Right atrium auricular region (tissue), 2 donors: ENCODE measurements at regions not wholly inside any gene's neighbourhood (a gene's known extent, or its start where the extent isn't known, plus 50 kb on each side); places are given as distances from the start of the nearest gene placed in this dataset.
"Not testable (repeated sequence)": the region's sequence is repeated elsewhere in the genome, so short reads cannot be mapped to it uniquely, and the experiment has no call there.

Source experiments
- DNase-seq: peaks from one replicate; pipeline ENCODE4 v3.0.0-alpha.2; 2019; ENCODE audit warnings: low spot score
- H3K27ac ChIP-seq, 2 donors: fragments of 200-600 bp; sonication (generic); 1 replicate in 1 of 2; 2 replicates in 1 of 2; pipeline ENCODE4 v1.5.1; 2016 to 2019
- H3K27me3 ChIP-seq, 2 donors: fragments of 200-600 bp; sonication (generic); one replicate each; pipeline versions ENCODE4 v1.5.1 to v1.6.0; 2017 to 2019
- H3K36me3 ChIP-seq: fragments of 200-600 bp; sonication (generic); one replicate; pipeline ENCODE4 v1.5.1; 2016
- H3K4me1 ChIP-seq, 2 donors: fragments of 200-600 bp; sonication (generic); one replicate each; pipeline versions ENCODE4 v1.5.1 to v1.6.0; 2017 to 2019
- H3K4me3 ChIP-seq, 2 donors: fragments of 200-600 bp; sonication (generic); 1 replicate in 1 of 2; 2 replicates in 1 of 2; pipeline ENCODE4 v1.5.1; 2017 to 2019; ENCODE audit warnings: mild to moderate bottlenecking in 1 of 2, moderate library complexity in 1 of 2
- H3K9me3 ChIP-seq, 2 donors: fragments of 200-600 bp; sonication (generic); one replicate each; pipeline ENCODE4 v1.5.1; 2019
- TF ChIP-seq, protein P1 (sequence below), 2 donors: fragments of 200-600 bp; sonication (generic); IDR thresholded peaks; one replicate each; pipeline ENCODE4 v1.5.1; 2019; ENCODE audit warnings: antibody characterized with exemption in 2 of 2

DNA sequence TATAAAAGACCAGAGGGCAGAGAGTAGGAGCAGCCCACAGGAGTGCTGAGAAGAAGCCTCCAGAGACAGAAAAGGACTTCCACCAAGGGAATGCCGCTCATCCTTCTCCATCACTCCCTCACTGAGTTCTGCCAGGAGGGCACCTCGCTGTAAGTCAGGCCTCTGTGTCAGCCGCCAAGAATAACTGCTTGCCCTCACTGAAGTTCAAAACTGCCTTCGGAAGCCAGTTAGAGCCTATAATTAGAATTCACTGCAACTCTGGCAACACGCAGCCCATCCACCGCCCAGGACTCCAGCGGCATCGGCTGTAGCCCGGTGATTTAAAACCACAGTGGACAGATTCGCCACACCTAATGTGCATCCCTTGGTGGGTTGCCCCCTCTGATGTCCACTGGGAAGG, 281.8 kb upstream of the ZNF507 start:
- H3K9me3 ChIP-seq: no peaks in the 10 kb centered on the region
- no peak overlapping the region for H3K4me3 ChIP-seq
- no peaks in the 10 kb centered on the region for H3K4me1 ChIP-seq
- H3K27ac ChIP-seq: no peak overlapping the region
- no peaks in the 10 kb centered on the region for H3K36me3 ChIP-seq
- no peak for DNase-seq
- H3K27me3 ChIP-seq: no peaks in the 10 kb centered on the region
- TF ChIP-seq, protein P1, sequence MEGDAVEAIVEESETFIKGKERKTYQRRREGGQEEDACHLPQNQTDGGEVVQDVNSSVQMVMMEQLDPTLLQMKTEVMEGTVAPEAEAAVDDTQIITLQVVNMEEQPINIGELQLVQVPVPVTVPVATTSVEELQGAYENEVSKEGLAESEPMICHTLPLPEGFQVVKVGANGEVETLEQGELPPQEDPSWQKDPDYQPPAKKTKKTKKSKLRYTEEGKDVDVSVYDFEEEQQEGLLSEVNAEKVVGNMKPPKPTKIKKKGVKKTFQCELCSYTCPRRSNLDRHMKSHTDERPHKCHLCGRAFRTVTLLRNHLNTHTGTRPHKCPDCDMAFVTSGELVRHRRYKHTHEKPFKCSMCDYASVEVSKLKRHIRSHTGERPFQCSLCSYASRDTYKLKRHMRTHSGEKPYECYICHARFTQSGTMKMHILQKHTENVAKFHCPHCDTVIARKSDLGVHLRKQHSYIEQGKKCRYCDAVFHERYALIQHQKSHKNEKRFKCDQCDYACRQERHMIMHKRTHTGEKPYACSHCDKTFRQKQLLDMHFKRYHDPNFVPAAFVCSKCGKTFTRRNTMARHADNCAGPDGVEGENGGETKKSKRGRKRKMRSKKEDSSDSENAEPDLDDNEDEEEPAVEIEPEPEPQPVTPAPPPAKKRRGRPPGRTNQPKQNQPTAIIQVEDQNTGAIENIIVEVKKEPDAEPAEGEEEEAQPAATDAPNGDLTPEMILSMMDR (IDR thresholded peaks at IDR 0.05): no peak

DNA sequence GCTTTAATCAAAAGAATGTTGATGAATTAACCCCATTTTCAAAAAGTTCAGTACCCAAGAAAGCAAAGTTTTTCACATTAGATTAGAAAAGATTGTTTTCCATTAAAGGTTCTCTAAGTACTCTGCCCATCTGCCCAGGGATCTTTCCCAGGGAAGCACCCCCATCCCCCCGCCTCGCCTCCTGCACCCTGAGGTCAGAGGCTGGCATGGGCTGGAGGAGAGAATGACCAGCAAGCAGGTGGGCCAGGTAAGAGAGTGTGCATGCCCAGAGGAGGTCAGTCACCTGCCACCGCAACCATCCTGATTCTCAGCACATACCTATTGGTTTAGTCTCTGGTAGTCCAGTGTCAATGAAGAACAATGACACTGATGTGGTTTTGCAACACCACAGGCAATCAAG, 279.4 kb upstream of the ZNF507 start:
- TF ChIP-seq, protein P1 (IDR thresholded peaks at IDR 0.05): no peak
- H3K36me3 ChIP-seq: no peaks in the 10 kb centered on the region
- no peaks in the 10 kb centered on the region for H3K9me3 ChIP-seq

DNA sequence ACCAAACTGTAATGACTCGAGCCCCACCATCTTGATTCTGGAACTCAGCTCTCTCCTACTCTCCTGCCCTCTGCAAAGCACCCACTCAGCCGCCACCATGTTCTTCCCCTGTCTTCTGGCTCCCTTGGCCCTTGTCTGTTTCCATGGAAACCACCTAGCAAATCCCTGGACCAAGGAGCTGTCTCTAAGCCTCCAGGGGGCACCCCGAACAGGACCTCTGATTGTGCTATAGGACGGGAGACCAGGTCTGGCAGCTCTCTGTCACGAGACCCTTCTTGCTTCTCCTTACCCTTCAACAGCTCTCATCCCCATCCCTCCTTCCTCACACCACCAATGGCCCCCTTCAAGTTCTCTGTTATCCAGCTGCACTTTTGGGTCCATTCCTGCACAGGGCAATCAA, 277.7 kb upstream of the ZNF507 start:
- DNase-seq: no peak
- Histone ChIP-seq H3K27ac (no peak overlapping the region), H3K27me3 (no peaks in the 10 kb centered on the region), H3K9me3 (no peaks in the 10 kb centered on the region), H3K4me1 (no peaks in the 10 kb centered on the region), H3K36me3 (no peaks in the 10 kb centered on the region), H3K4me3 (no peak overlapping the region)
- TF ChIP-seq, protein P1 (IDR thresholded peaks at IDR 0.05): no peak

More for the DNA sequence above, 279.4 kb upstream of the ZNF507 start:
- H3K27me3 ChIP-seq: no peaks in the 10 kb centered on the region
- DNase-seq: no peak
- no peak overlapping the region for H3K4me3 ChIP-seq
- no peak overlapping the region for H3K27ac ChIP-seq
- no peaks in the 10 kb centered on the region for H3K4me1 ChIP-seq

DNA sequence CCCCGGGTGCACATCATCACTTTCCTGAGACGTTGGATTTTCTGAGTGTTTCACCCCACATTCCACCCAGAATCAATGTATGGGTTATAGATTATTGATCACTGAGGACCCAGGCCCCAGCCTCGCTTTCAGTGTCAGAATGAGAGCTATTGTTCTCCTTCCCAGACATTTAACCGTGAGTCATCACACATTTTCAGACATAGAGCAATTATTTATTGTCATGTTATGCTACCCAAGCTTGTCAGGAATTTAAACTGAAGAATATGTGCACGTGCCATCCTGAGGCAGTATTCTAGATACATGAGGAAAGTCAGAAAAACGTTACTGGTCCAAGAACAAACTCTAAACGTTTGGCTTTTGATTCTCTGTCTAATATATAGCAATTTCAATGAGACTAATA, 276.6 kb upstream of the ZNF507 start:
- TF ChIP-seq, protein P1 (IDR thresholded peaks at IDR 0.05): no peak

DNA sequence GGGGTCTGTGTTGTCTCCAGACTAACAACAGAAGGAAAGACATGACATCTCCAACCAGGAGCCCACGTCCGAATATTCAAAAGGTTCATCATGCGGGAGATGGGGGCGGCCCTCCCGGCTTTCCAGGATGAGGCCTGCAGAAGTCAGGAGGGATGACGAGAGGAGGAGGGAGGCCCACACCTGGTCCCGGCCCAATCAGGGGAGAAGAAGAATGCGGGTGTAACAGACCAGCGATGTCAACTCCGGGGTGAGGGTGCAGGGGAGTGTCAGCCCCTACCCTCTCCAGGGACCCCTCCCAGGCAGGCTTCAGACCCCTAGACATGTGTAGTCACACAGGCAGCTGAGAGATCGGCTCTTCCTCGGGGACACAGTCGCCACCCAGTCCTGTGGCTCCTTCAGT, 275.3 kb upstream of the ZNF507 start:
- Histone ChIP-seq H3K27me3 (no peaks in the 10 kb centered on the region), H3K27ac (no peak overlapping the region), H3K4me1 (no peaks in the 10 kb centered on the region), H3K36me3 (no peaks in the 10 kb centered on the region), H3K9me3 (no peaks in the 10 kb centered on the region), H3K4me3 (no peak overlapping the region)
- TF ChIP-seq, protein P1 (IDR thresholded peaks at IDR 0.05): no peak
- DNase-seq: no peak

More for the DNA sequence above, 276.6 kb upstream of the ZNF507 start:
- H3K4me3 ChIP-seq: no peak overlapping the region
- H3K4me1 ChIP-seq: no peaks in the 10 kb centered on the region
- no peaks in the 10 kb centered on the region for H3K36me3 ChIP-seq
- H3K27me3 ChIP-seq: no peaks in the 10 kb centered on the region
- no peak for DNase-seq
- no peak overlapping the region for H3K27ac ChIP-seq
- no peaks in the 10 kb centered on the region for H3K9me3 ChIP-seq

DNA sequence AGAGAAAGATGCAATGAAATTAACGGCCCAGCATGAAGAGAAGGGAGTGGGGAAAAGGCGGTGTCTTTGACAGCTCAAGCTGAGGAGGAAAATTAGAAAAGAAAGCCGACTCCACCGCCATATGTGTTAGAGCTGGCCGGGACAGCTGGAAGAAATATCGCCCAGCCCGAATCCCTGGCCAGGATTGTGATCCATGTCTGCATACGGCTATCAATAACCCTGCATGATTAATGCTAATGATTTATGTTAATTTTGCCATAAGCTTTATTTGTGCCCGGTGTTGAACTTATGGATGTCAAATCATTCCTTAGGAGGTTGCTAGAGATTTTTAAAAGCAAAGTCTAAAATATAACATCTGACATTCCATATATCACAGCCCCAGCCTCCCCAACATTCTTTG, 263.4 kb upstream of the ZNF507 start:
- no peaks in the 10 kb centered on the region for H3K9me3 ChIP-seq
- H3K4me1 ChIP-seq: no peaks in the 10 kb centered on the region
- H3K4me3 ChIP-seq: no peak overlapping the region
- no peaks in the 10 kb centered on the region for H3K27me3 ChIP-seq
- DNase-seq: no peak
- TF ChIP-seq, protein P1 (IDR thresholded peaks at IDR 0.05): no peak
- no peak overlapping the region for H3K27ac ChIP-seq
- H3K36me3 ChIP-seq: no peaks in the 10 kb centered on the region

DNA sequence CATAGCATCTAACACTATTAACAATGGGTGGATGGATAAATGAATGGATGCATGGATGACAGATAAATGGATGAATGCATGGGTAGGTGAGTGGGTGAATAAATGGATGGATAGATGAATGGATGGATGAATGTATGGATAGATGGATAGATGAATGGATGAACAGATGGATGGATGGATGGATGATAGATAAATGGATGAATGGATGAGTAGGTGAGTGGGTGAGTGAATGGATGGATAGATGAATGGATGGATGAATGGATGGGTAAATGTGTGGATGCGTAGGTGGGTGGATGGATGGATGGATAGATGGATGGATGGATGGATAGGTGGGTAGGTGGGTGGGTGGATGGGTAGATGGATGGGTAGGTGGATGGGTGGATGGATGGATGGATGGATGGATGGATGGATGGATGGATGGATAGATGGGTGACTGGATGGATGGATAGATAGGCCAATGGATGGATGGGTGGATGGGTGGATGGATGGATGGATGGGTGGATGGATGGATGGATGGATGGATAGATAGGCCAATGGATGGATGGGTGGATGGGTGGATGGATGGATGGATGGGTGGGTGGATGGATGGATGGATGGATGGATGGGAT, 260.6 kb upstream of the ZNF507 start:
- not testable (repeated sequence) for H3K36me3 ChIP-seq, H3K27ac ChIP-seq, H3K27me3 ChIP-seq, H3K4me1 ChIP-seq, H3K4me3 ChIP-seq, DNase-seq, H3K9me3 ChIP-seq
